Thoracic aorta (tissue), 2 donors: ENCODE measurements at regions not wholly inside any gene's neighbourhood (a gene's known extent, or its start where the extent isn't known, plus 50 kb on each side); places are given as distances from the start of the nearest gene placed in this dataset.

Source experiments
- ATAC-seq: fragments of 150-250 bp; one replicate; pipeline ENCODE4 v1.8.0; 2017; ENCODE audit warnings: low read depth; ENCODE audit not compliant: insufficient number of reproducible peaks, low FRiP score
- DNase-seq: peaks from one replicate; pipeline ENCODE4 v3.0.0-alpha.2; 2020; ENCODE audit warnings: low spot score
- H3K27ac ChIP-seq, 2 donors: fragments of 200-600 bp; sonication (generic); 1 replicate in 1 of 2; 2 replicates in 1 of 2; pipeline ENCODE4 v1.5.1; 2016; ENCODE audit warnings: mild to moderate bottlenecking in 2 of 2, moderate library complexity in 2 of 2
- H3K27me3 ChIP-seq: fragments of 200-600 bp; sonication (generic); replicated peaks from 2 replicates; pipeline ENCODE4 v1.6.0; 2016; ENCODE audit warnings: mild to moderate bottlenecking; ENCODE audit not compliant: insufficient read depth
- H3K36me3 ChIP-seq: fragments of 200-600 bp; sonication (generic); one replicate; pipeline ENCODE4 v1.5.1; 2016
- H3K4me1 ChIP-seq, 2 donors: fragments of 200-600 bp; sonication (generic); 1 replicate in 1 of 2; 2 replicates in 1 of 2; pipeline versions ENCODE4 v1.5.1 to v1.6.0; 2016; ENCODE audit warnings: low read depth in 2 of 2, mild to moderate bottlenecking in 1 of 2; ENCODE audit not compliant: control insufficient read depth in 1 of 2
- H3K4me3 ChIP-seq: fragments of 200-600 bp; sonication (generic); 2 replicates; pipeline ENCODE4 v1.5.1; 2016; ENCODE audit warnings: mild to moderate bottlenecking
- H3K9me3 ChIP-seq: fragments of 200-600 bp; sonication (generic); 2 replicates; pipeline ENCODE4 v1.5.1; 2016
- CTCF ChIP-seq: fragments of 200-600 bp; sonication (generic); IDR thresholded peaks from one replicate; pipeline ENCODE4 v1.5.1; 2019; ENCODE audit warnings: antibody characterized with exemption

GRCh38 chr9:79247021-79247420 lies 324.7 kb upstream of the TLE4 start:
- Histone ChIP-seq H3K9me3 (no peaks in the 10 kb centered on the region), H3K36me3 (no peaks in the 10 kb centered on the region), H3K4me3 (no peak overlapping the region), H3K27ac (no peak overlapping the region), H3K27me3 (no peaks in the 10 kb centered on the region), H3K4me1 (no peaks in the 10 kb centered on the region)
- no peak for TF ChIP-seq CTCF
- ATAC-seq (no peak), DNase-seq (no peak)

DNA sequence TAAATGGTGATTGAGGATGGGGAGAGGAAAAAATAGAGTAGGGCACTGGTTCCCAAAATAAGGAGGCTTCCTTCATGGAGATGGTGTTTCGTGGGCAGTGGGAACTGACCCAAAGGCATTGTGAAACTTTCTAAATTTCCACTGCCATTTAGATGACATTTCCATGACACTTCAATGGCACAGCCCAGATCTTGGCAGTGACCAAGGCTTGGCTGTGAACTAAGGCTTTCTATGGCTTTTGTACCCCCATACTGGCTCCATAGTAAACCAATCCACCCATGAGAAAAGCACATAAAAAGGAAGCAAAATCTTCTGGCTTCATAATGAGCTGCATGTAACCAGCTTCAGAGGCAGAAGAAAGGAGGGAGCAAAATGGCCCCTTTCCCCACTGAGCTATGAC lies 321.0 kb upstream of the TLE4 start:
- DNase-seq = no peak
- Histone ChIP-seq H3K36me3 (no peaks in the 10 kb centered on the region), H3K4me3 (no peak overlapping the region), H3K27me3 (no peaks in the 10 kb centered on the region), H3K27ac (no peak overlapping the region), H3K4me1 (no peaks in the 10 kb centered on the region), H3K9me3 (no peaks in the 10 kb centered on the region)
- TF ChIP-seq CTCF = no peak
- ATAC-seq = no peak

DNA sequence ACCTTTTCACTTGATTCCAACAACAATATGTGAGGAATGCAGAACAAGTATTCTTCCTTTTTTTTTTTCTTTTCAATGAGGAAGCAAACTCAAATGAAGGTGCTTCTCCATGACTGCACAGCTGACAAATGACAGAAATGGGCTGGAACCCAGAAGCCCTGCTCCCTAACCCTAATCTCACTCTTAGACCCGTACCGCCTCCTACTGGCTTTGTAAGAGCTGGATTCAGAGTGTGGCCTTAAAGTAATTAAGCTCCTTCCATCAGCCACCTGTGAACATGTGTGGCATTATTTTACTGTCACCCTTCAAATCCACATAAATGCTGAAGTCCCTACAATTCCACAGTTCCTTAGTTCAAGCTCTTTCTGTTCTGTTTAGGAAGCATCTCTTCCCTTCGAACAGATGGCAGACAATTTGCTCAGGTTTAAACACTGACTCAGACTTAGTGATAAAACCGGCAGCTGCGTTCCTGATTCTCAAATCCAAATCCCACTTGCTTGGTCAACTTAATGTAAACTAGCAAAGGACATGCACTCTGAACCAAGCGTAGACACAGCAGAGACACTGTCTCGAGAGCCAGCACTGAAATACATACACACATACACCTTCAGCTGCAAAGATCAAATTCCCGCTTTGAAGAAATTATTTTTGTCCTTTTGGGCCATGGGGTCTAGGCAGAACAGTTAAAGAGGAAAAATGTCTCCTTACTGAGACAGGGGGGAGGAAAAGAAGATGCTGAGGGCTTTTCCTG lies 316.7 kb upstream of the TLE4 start:
- DNase-seq = no peak
- Histone ChIP-seq H3K36me3 (no peaks in the 10 kb centered on the region), H3K4me3 (no peak overlapping the region), H3K4me1 (peaks cover 0 to 6% of the 10 kb centered on the region in 2 donors), H3K9me3 (no peaks in the 10 kb centered on the region), H3K27ac (no peak overlapping the region), H3K27me3 (no peaks in the 10 kb centered on the region)
- no peak for TF ChIP-seq CTCF
- no peak for ATAC-seq

- Histone ChIP-seq H3K27me3 (no peaks in the 10 kb centered on the region), H3K9me3 (no peaks in the 10 kb centered on the region), H3K4me1 (peaks cover 0 to 6% of the 10 kb centered on the region in 2 donors), H3K27ac (no peak overlapping the region), H3K36me3 (no peaks in the 10 kb centered on the region), H3K4me3 (no peak overlapping the region)
- ATAC-seq (no peak), DNase-seq (no peak)
- no peak for TF ChIP-seq CTCF
These were observed 316.0 kb upstream of the TLE4 start for GRCh38 chr9:79255651-79256260.

- DNase-seq = no peak
- no peak overlapping the region for H3K27ac ChIP-seq
- no peak for TF ChIP-seq CTCF
- H3K36me3 ChIP-seq = no peaks in the 10 kb centered on the region
- H3K9me3 ChIP-seq = no peaks in the 10 kb centered on the region
- H3K4me3 ChIP-seq = peak overlapping the region; percentile 34
- H3K27me3 ChIP-seq = no peaks in the 10 kb centered on the region
- ATAC-seq = no peak
- peaks cover 0 to 6% of the 10 kb centered on the region in 2 donors for H3K4me1 ChIP-seq
These were observed 315.0 kb upstream of the TLE4 start for GRCh38 chr9:79256691-79257213.
